Stimulated activated CD8-positive, alpha-beta memory T cell treated with anti-CD3 and anti-CD28 coated beads, Interleukin-2, amount 100 ng/mL, for 1 hour (primary cell): ENCODE measurements at regions not wholly inside any gene's neighbourhood (a gene's known extent, or its start where the extent isn't known, plus 50 kb on each side); places are given as distances from the start of the nearest gene placed in this dataset.

Experiments
- DNase-seq, 2 donors: peaks; one replicate each; pipeline ENCODE4 v3.0.0-alpha.2; 2020; ENCODE audit warnings: low read depth in 2 of 2

GRCh38 chr11:116078101-116078591 lies 573.9 kb upstream of the CADM1 start:
- no peak for DNase-seq

GRCh38 chr11:116077092-116077491 lies 572.9 kb upstream of the CADM1 start:
- DNase-seq, result no peak

- no peak for DNase-seq
These were observed 569.9 kb upstream of the CADM1 start for GRCh38 chr11:116073854-116074837.

GRCh38 chr11:116072601-116073410 lies 568.6 kb upstream of the CADM1 start:
- DNase-seq, result no peak

GRCh38 chr11:116072133-116072532 lies 567.9 kb upstream of the CADM1 start:
- no peak for DNase-seq

GRCh38 chr11:116071241-116071640 lies 567.0 kb upstream of the CADM1 start:
- DNase-seq, result no peak

GRCh38 chr11:116070520-116070919 lies 566.3 kb upstream of the CADM1 start:
- DNase-seq, result no peak

GRCh38 chr11:116066777-116067176 lies 562.6 kb upstream of the CADM1 start:
- DNase-seq, result no peak

- no peak for DNase-seq
These were observed 561.8 kb upstream of the CADM1 start for GRCh38 chr11:116065986-116066385.

- no peak for DNase-seq
These were observed 561.1 kb upstream of the CADM1 start for GRCh38 chr11:116065191-116065895.

- DNase-seq, result no peak
These were observed 558.4 kb upstream of the CADM1 start for GRCh38 chr11:116062490-116063171.

GRCh38 chr11:116062129-116062489 lies 557.9 kb upstream of the CADM1 start:
- DNase-seq, result no peak

- no peak for DNase-seq
These were observed 557.1 kb upstream of the CADM1 start for GRCh38 chr11:116061322-116061721.

GRCh38 chr11:116059919-116060318 lies 555.7 kb upstream of the CADM1 start:
- DNase-seq, result no peak

- no peak for DNase-seq
These were observed 552.8 kb upstream of the CADM1 start for GRCh38 chr11:116057000-116057399.

GRCh38 chr11:116055064-116055463 lies 550.8 kb upstream of the CADM1 start:
- DNase-seq, result no peak

GRCh38 chr11:116053548-116053919 lies 549.3 kb upstream of the CADM1 start:
- DNase-seq, result no peak

- no peak for DNase-seq
These were observed 548.7 kb upstream of the CADM1 start for GRCh38 chr11:116052603-116053547.

- no peak for DNase-seq
These were observed 547.3 kb upstream of the CADM1 start for GRCh38 chr11:116051494-116051893.

- no peak for DNase-seq
These were observed 545.2 kb upstream of the CADM1 start for GRCh38 chr11:116049383-116049782.
